ENCODE measurements at regions not wholly inside any gene's neighbourhood (a gene's known extent, or its start where the extent isn't known, plus 50 kb on each side); places are given as distances from the start of the nearest gene placed in this dataset.

DNA sequence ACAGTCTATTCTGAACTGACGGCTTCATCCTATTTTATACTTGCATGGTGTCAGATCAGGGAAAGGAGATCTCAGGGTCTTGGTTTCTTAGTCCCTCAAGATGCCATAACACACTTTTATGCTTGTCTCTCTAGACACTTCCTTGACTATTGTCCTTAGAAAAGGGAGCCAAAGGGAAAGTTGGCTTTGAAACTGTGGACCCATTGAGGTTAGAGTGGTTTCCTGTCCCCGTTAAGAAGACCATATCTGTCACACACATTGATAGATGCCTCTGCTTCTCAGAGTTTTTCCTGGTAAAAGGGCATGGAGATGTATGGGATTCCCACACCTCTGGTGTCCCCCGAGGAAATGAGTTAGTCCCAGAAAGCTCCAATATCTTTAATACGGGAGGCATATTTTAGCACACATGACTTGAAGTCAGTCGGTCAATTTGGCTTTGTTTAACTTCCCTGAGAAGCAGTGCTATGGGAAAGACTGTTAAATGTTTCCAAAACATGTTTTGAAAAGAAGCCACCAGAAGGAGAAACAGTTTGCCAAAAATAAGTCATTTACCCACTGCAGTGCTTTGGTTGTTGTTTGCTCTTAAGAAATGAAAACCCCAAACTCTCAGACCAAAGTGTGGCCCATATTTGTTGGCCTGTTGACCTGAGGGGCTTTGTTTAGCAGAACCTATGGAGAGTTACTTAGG lies 133.4 kb upstream of the CXCR4 start:
- DNase-seq (ENCODE audit: extremely low read depth in 1 of 4, low spot score in 3 of 4): no peak
- Histone ChIP-seq H3K4me2 (ENCODE audit: insufficient read depth, low read length) (no peak overlapping the region), H3K27me3 (ENCODE audit: control insufficient read depth in 2 of 2, insufficient read depth in 2 of 2, low read length in 2 of 2) (peaks cover 0 to 6% of the 10 kb centered on the region in 2 experiments; a peak in 1 of 5 replicates), H3K9me1 (ENCODE audit: control insufficient read depth, insufficient read depth, low read length) (no peaks in the 10 kb centered on the region), H2AFZ (ENCODE audit: low read depth, low read length) (no peak overlapping the region), H3K79me2 (ENCODE audit: control insufficient read depth, insufficient read depth, low read length) (no peaks in the 10 kb centered on the region), H3K4me1 (replicated peaks in 1 of 2; ENCODE audit: control insufficient read depth in 2 of 2, insufficient read depth in 2 of 2, low read length in 2 of 2) (no peaks in the 10 kb centered on the region), H3K27ac (ENCODE audit: extremely low read depth, low read depth, low read length) (no peak overlapping the region), H3K4me3 (no peak overlapping the region), H3K9ac (ENCODE audit: insufficient read depth in 1 of 2, low read depth in 2 of 2, low read length in 2 of 2) (no peak overlapping the region), H3K36me3 (ENCODE audit: control insufficient read depth, insufficient read depth, low read length) (no peaks in the 10 kb centered on the region), H4K20me1 (replicated peaks; ENCODE audit: control insufficient read depth, insufficient read depth, low read length) (no peaks in the 10 kb centered on the region; the same call in 1 of the 2 replicates), H3K9me3 (replicated peaks; ENCODE audit: control insufficient read depth, insufficient read depth, low read depth, low read length) (no peaks in the 10 kb centered on the region)
- ATAC-seq: no peak
- no TSS peak for BruUV-seq (replicated peaks)
- 6% methylated on average over 5 of the region's 5 CpGs for WGBS (ENCODE audit: insufficient coverage, low coverage, missing lambda C conversion rate)
- ChIA-PET POLR2A (interaction anchor here (0.9 kb wide), 1 partner anchor 7 kb away, joined by 3 read pairs; no protein-coding TSS in a partner anchor), CTCF (ENCODE audit: low intra/inter-chr PET ratio) (no interaction called here)
- no peak for TF ChIP-seq DIDO1 (tag; IDR thresholded peaks at IDR 0.05; ENCODE audit: low read depth)
- intact Hi-C loops (cut with micrococcal nuclease): no loop called here
- FAIRE-seq: no peak
- in situ Hi-C loops (cut with MboI): no loop called here

- no peaks in the 10 kb centered on the region for H3K9me3 ChIP-seq (replicated peaks; ENCODE audit: control insufficient read depth, insufficient read depth, low read depth, low read length)
- H3K4me3 ChIP-seq: no peak overlapping the region
- POLR2A ChIA-PET: interaction anchor here (0.6 to 0.9 kb wide), 2 partner anchors 9 to 91 kb away, joined by 3 read pairs; no protein-coding TSS in a partner anchor
- no peaks in the 10 kb centered on the region; a peak in 1 of 5 replicates for H3K4me1 ChIP-seq (replicated peaks in 1 of 2; ENCODE audit: control insufficient read depth in 2 of 2, insufficient read depth in 2 of 2, low read length in 2 of 2)
- peaks cover 2 to 6% of the 10 kb centered on the region in 2 experiments; a peak in 1 of 5 replicates for H3K27me3 ChIP-seq (ENCODE audit: control insufficient read depth in 2 of 2, insufficient read depth in 2 of 2, low read length in 2 of 2)
- no peaks in the 10 kb centered on the region; the same call in 1 of the 2 replicates for H4K20me1 ChIP-seq (replicated peaks; ENCODE audit: control insufficient read depth, insufficient read depth, low read length)
- no peak overlapping the region for H3K9ac ChIP-seq (ENCODE audit: insufficient read depth in 1 of 2, low read depth in 2 of 2, low read length in 2 of 2)
- H3K27ac ChIP-seq (ENCODE audit: extremely low read depth, low read depth, low read length): no peak overlapping the region
- CTCF ChIA-PET (ENCODE audit: low intra/inter-chr PET ratio): no interaction called here
- 0% methylated on average over 3 of the region's 3 CpGs for WGBS (ENCODE audit: insufficient coverage, low coverage, missing lambda C conversion rate)
- no peak for DNase-seq (ENCODE audit: extremely low read depth in 1 of 4, low spot score in 3 of 4)
- BruUV-seq (replicated peaks): no TSS peak
- no peak for FAIRE-seq
- no peak overlapping the region for H3K4me2 ChIP-seq (ENCODE audit: insufficient read depth, low read length)
- H3K36me3 ChIP-seq (ENCODE audit: control insufficient read depth, insufficient read depth, low read length): no peaks in the 10 kb centered on the region
- no peak for ATAC-seq
- H3K9me1 ChIP-seq (ENCODE audit: control insufficient read depth, insufficient read depth, low read length): no peaks in the 10 kb centered on the region
- no peak overlapping the region for H2AFZ ChIP-seq (ENCODE audit: low read depth, low read length)
- in situ Hi-C loops (cut with MboI) (no loop called here), intact Hi-C loops (cut with micrococcal nuclease) (no loop called here)
- H3K79me2 ChIP-seq (ENCODE audit: control insufficient read depth, insufficient read depth, low read length): no peaks in the 10 kb centered on the region
- TF ChIP-seq FOXK1 (CRISPR knock-in tag; IDR thresholded peaks at IDR 0.05; ENCODE audit: borderline replicate concordance): no peak
- no peak for TF ChIP-seq NCOA1 (IDR thresholded peaks at IDR 0.05; ENCODE audit: low read depth)
- TF ChIP-seq RBM39 (optimal IDR thresholded peaks at IDR 0.05; ENCODE audit: low read depth, low read length): no peak
- no peak for TF ChIP-seq REST (IDR thresholded peaks at IDR 0.05; ENCODE audit: borderline replicate concordance)
- TF ChIP-seq REST (CRISPR knock-in tag; IDR thresholded peaks at IDR 0.05; ENCODE audit: low read depth): no peak
- no peak for TF ChIP-seq ZFP36 (IDR thresholded peaks at IDR 0.05; ENCODE audit: low read depth, low read length, partially characterized antibody)
- TF ChIP-seq NONO (IDR thresholded peaks at IDR 0.05; ENCODE audit: low read depth in 2 of 2, low read length in 1 of 2): no peak
Observed at GRCh38 chr2:136250131-136250530, 132.2 kb upstream of the CXCR4 start.
